CD4-positive, alpha-beta T cell treated with Interleukin-17A for 4 hours (primary cell): ENCODE measurements at regions not wholly inside any gene's neighbourhood (a gene's known extent, or its start where the extent isn't known, plus 50 kb on each side); places are given as distances from the start of the nearest gene placed in this dataset.
"Not testable (repeated sequence)": the region's sequence is repeated elsewhere in the genome, so short reads cannot be mapped to it uniquely, and the experiment has no call there.

ENCODE experiments used
- DNase-seq: peaks from one replicate; pipeline ENCODE4 v3.0.0-alpha.2; 2020; ENCODE audit warnings: mixed read lengths

GRCh38 chr1:110260194-110260593 is 50.1 kb downstream of the KCNC4 start:
- no peak for DNase-seq

DNA sequence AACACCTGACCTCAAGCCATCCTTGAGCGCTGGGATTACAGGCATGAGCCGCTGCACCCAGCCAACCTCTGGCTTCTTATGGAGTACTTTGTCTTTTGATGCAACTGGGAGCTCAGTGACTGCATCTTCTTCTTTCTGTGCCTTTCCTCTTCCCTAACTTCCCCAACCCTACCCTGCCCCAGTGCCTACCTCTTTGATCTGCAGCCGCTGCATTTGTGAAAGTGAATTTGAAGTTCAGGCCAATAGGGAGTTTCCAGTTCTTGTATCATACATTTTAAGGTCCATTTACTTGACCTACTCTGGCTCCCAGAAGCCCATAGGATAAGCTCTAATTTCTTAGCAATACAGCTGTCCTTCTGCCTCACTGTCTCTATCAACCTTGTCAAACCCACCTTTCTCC is 52.2 kb downstream of the KCNC4 start:
- no peak for DNase-seq

DNA sequence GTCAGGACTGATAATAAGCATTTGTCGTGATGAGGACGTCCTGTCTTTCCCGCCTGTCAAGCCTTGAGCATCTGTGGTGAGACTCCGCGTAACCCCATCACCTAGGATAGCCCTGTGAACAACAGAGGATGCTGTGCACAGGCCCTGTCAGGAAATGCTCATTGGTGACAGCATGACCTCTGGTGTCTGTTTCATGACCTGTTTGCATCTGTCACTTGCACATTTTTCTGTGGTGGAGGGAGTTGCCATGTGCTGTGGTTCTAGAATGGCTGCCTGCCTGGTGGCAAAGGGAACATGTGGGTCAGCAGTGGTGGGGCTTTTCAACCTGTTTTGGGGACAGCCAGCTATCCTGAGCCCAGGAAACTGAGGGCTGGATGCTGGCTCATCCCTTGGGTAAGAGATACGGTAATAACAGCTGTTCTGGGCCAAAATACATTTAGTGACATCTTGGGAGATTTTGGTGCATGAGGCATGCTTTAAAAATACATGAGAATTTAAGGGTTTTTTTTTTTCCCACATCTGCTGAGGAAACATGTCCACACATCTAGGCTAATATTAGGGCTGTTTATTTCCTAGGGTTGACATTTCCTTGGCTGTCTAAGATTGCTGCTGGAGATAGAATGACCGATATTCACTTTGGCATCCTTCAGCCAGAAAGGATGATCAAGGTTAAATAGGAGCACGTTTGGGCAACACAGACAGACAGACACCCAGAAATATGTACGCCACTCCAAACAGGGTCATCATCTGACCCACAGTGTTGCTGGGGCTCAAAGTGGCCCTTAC is 52.9 kb downstream of the KCNC4 start:
- DNase-seq = peak; percentile 5

DNA sequence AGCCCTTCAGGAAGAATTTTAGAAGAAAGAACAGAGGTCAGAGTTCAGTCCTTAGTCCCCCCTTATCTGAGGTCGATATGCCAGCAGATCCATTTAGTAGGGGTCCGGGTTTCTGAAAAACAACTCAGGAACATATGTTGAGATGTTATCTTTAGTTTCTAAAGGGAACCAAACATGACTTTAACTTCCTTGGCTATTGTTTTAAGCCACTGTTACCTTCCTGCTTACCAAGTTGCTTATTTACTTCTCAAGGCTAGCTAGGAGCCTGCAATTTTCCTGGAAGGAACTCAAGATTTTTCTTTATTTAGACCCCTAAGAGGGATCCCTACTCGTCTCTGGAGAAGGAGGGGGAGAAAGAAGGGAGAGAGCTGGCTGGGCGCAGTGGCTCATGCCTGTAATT is 54.3 kb downstream of the KCNC4 start:
- no peak for DNase-seq

- DNase-seq = no peak
Measured at GRCh38 chr1:110265186-110265585, 55.1 kb downstream of the KCNC4 start.

- DNase-seq = no peak
Measured at GRCh38 chr1:110266834-110267233, 56.7 kb downstream of the KCNC4 start.

- no peak for DNase-seq
Measured at GRCh38 chr1:110267260-110267659, 57.1 kb downstream of the KCNC4 start.

GRCh38 chr1:110272045-110272444 is 61.9 kb downstream of the KCNC4 start:
- no peak for DNase-seq

GRCh38 chr1:110273832-110274231 is 63.7 kb downstream of the KCNC4 start:
- DNase-seq = not testable (repeated sequence)

- no peak for DNase-seq
Measured at GRCh38 chr1:110280126-110280525, 59.1 kb upstream of the RBM15 start.

DNA sequence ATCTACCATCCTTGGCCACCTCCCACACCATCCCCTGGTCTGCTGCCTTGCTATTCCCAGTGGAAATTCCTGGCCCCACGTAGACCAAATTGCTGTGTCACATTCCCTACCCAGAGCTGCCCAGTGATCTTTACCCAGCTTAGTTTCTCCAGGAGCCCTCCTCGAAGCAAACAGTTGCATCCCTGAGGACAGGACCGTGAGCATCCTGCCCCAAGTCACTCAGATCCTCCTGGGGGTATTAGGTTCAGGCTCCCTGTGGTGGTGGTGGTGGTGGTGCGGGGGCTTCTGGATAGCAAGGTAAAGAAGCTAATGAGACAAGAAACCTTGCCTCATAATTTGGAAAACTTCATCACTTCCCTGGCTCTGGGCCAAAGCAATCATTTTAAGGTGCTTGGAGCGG is 58.4 kb upstream of the RBM15 start:
- no peak for DNase-seq

GRCh38 chr1:110281363-110282290 is 57.5 kb upstream of the RBM15 start:
- no peak for DNase-seq

DNA sequence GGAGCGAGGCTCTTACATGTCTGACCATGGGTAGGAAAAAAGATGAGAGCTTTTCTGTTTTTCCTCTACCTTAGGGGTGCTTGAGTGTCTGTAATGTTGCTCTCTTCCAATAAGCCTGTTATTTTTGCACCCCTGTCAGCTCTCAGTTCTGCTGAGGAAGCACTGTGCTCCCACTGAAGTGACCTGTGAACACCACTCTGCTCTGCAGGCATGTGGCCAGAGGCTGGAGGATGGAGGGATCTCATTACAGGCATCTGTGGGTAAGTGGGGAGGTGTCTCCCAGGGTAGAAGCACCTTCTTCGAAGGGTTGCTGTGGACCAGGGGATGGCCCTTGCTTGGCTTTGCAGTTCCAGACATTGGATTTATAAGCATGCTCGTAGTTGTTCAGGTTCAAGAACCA is 56.8 kb upstream of the RBM15 start:
- no peak for DNase-seq

- DNase-seq = no peak
Measured at GRCh38 chr1:110283677-110284076, 55.5 kb upstream of the RBM15 start.

- no peak for DNase-seq
Measured at GRCh38 chr1:110285316-110285715, 53.9 kb upstream of the RBM15 start.

- DNase-seq = no peak
Measured at GRCh38 chr1:110286564-110286963, 52.6 kb upstream of the RBM15 start.

- no peak for DNase-seq
Measured at GRCh38 chr1:110288111-110288510, 51.1 kb upstream of the RBM15 start.
